ENCODE measurements at regions not wholly inside any gene's neighbourhood (a gene's known extent, or its start where the extent isn't known, plus 50 kb on each side); places are given as distances from the start of the nearest gene placed in this dataset.

GRCh38 chr5:174182111-174182510, 136.6 kb downstream of the NSG2 start:
- in situ Hi-C loops (cut with MboI; ENCODE audit: low pct_unique_long_range_greater_than_20kb, low sequenced_read_pairs, unreplicated experiment): no loop called here
- TF ChIP-seq CTCF (IDR thresholded peaks at IDR 0.05; ENCODE audit: extremely low read depth, insufficient read depth, missing control alignments): no peak

GRCh38 chr5:174183701-174184100, 138.2 kb downstream of the NSG2 start:
- no peak for DNase-seq (ENCODE audit: low spot score)
- no peak for TF ChIP-seq CTCF (IDR thresholded peaks at IDR 0.05; ENCODE audit: extremely low read depth, insufficient read depth, missing control alignments)
- in situ Hi-C loops (cut with MboI; ENCODE audit: low pct_unique_long_range_greater_than_20kb, low sequenced_read_pairs, unreplicated experiment): no loop called here

More at GRCh38 chr5:174182111-174182510, 136.6 kb downstream of the NSG2 start:
- DNase-seq (ENCODE audit: low spot score): no peak

DNA sequence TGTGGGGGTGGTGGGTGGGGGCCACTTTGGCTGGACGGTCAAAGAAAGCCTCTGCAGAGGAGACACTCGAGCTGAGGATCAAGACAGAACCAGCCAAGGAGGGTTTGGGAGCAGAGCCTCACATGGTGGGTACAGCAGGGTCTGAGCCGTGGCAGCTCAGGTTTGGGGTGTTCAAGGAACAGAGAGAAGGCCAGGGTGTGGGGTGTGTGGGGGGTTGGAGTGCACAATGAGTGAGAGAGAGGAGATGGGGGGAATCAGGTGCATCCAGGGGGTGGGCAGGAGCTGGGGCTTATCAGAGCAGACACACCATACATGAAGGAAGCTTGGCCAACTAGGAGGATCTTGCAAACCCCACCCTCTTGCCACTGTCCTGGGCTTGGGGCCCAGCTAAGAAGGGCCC, 140.0 kb downstream of the NSG2 start:
- in situ Hi-C loops (cut with MboI; ENCODE audit: low pct_unique_long_range_greater_than_20kb, low sequenced_read_pairs, unreplicated experiment): no loop called here
- TF ChIP-seq CTCF (IDR thresholded peaks at IDR 0.05; ENCODE audit: extremely low read depth, insufficient read depth, missing control alignments): no peak
- DNase-seq (ENCODE audit: low spot score): no peak

DNA sequence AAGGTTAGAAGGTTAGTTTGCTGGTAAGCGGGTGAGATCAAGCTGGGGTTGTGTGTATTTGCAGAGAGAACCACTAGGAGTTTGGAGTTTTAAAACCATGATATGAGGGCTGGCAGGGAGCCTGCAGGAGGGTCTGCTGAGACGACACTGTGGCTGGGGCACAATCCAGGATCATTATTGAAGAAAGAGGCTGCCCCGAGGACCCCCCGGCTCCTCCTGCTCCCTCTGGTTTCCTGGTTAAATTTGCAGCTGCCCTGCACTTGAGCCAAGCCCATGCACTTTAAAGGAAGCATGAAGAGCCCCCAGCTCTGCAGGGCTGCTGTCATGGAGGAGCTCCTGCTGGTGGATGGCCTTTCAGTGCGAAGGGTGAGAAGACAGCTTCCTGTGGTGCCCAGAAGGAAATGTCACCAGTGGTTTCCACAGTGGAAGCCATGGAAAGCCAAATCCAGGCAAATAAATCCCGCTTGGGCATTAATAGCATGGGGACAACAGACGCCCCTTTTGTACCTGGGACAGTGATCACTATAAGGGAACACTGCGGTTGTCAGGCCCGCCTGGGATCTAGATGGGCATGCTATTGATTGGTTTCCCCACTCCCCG, 140.7 kb downstream of the NSG2 start:
- no peak for DNase-seq (ENCODE audit: low spot score)
- no peak for TF ChIP-seq CTCF (IDR thresholded peaks at IDR 0.05; ENCODE audit: extremely low read depth, insufficient read depth, missing control alignments)
- in situ Hi-C loops (cut with MboI; ENCODE audit: low pct_unique_long_range_greater_than_20kb, low sequenced_read_pairs, unreplicated experiment): no loop called here

DNA sequence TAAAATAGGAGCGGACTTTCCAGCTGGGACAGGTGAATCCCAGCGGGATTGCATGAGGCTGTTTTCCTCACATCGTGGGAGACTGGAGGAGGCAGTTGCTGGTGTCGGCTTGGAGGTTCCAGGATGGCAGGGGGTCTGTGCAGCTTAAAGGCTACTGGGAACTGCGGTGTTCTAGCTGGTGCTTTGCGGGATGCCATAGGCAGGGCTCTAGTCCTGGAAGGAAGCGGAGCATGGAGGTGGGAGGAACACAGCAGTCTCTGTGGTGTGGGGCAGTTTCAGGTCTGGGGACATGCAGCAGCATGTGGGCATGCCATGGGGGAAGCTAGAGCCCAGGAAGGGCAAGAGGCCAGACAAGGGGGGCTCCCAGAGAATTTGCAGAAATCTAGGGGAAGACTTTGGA, 141.5 kb downstream of the NSG2 start:
- TF ChIP-seq CTCF (IDR thresholded peaks at IDR 0.05; ENCODE audit: extremely low read depth, insufficient read depth, missing control alignments): no peak
- in situ Hi-C loops (cut with MboI; ENCODE audit: low pct_unique_long_range_greater_than_20kb, low sequenced_read_pairs, unreplicated experiment): no loop called here
- no peak for DNase-seq (ENCODE audit: low spot score)

GRCh38 chr5:174187481-174187880, 142.0 kb downstream of the NSG2 start:
- TF ChIP-seq CTCF (IDR thresholded peaks at IDR 0.05; ENCODE audit: extremely low read depth, insufficient read depth, missing control alignments): no peak
- no peak for DNase-seq (ENCODE audit: low spot score)
- in situ Hi-C loops (cut with MboI; ENCODE audit: low pct_unique_long_range_greater_than_20kb, low sequenced_read_pairs, unreplicated experiment): no loop called here

DNA sequence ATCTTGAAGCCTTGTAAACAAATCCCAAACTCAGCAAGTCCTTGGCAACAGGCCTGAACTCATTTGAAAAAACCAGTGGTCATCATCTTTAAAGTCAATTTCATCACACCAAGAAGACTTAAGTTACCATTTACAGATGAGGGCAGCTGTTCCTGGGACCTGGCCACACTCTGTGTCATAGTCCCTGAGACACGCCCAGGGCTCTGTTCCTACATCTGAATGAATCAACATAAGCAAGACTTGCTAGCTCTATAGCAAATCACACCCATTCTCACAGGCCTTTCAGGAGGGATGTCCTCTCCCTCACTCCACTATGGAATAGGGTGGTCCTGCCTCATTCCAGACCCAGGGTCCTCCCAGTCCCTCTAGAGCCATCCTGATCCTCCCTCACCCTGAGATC, 142.8 kb downstream of the NSG2 start:
- in situ Hi-C loops (cut with MboI; ENCODE audit: low pct_unique_long_range_greater_than_20kb, low sequenced_read_pairs, unreplicated experiment): no loop called here
- no peak for DNase-seq (ENCODE audit: low spot score)
- TF ChIP-seq CTCF (IDR thresholded peaks at IDR 0.05; ENCODE audit: extremely low read depth, insufficient read depth, missing control alignments): no peak
